HUES48 (cell line): ENCODE measurements at regions not wholly inside any gene's neighbourhood (a gene's known extent, or its start where the extent isn't known, plus 50 kb on each side); places are given as distances from the start of the nearest gene placed in this dataset.

ENCODE experiments used
- H3K27ac ChIP-seq: one replicate; pipeline ENCODE4 v1.7.0; 2013; ENCODE audit warnings: low read depth, low read length, inconsistent platforms
- H3K27me3 ChIP-seq: 2 replicates; pipeline ENCODE4 v1.6.1; 2013; ENCODE audit warnings: mild to moderate bottlenecking, low read length; ENCODE audit not compliant: control insufficient read depth, insufficient read depth
- H3K36me3 ChIP-seq: 2 replicates; pipeline ENCODE4 v1.6.1; 2013; ENCODE audit warnings: low read length; ENCODE audit not compliant: control insufficient read depth, insufficient read depth
- H3K4me1 ChIP-seq: 2 replicates; pipeline ENCODE4 v1.6.1; 2013; ENCODE audit warnings: mild to moderate bottlenecking, low read length; ENCODE audit not compliant: control insufficient read depth, insufficient read depth
- H3K4me3 ChIP-seq: 2 replicates; pipeline ENCODE4 v1.5.1; 2013; ENCODE audit warnings: mild to moderate bottlenecking, low read depth, low read length
- H3K9ac ChIP-seq: 2 replicates; pipeline ENCODE4 v1.6.1; 2013; ENCODE audit warnings: mild to moderate bottlenecking, low read depth, low read length, moderate library complexity
- H3K9me3 ChIP-seq: 2 replicates; pipeline ENCODE4 v1.6.1; 2013; ENCODE audit warnings: low read length; ENCODE audit not compliant: control insufficient read depth, insufficient read depth

- no peak overlapping the region for H3K4me3 ChIP-seq
- no peaks in the 10 kb centered on the region for H3K4me1 ChIP-seq
- no peaks in the 10 kb centered on the region for H3K9me3 ChIP-seq
- H3K27ac ChIP-seq = no peak overlapping the region
- H3K9ac ChIP-seq = no peak overlapping the region
- no peaks in the 10 kb centered on the region for H3K27me3 ChIP-seq
- H3K36me3 ChIP-seq = no peaks in the 10 kb centered on the region
Measured at GRCh38 chr2:13550285-13551231, 833.8 kb downstream of the TRIB2 start.

GRCh38 chr2:13558368-13558767, 841.6 kb downstream of the TRIB2 start:
- no peaks in the 10 kb centered on the region for H3K4me1 ChIP-seq
- H3K4me3 ChIP-seq = no peak overlapping the region
- H3K9me3 ChIP-seq = no peaks in the 10 kb centered on the region

GRCh38 chr2:13560322-13560721, 843.6 kb downstream of the TRIB2 start:
- no peak overlapping the region for H3K27ac ChIP-seq
- H3K9me3 ChIP-seq = no peaks in the 10 kb centered on the region
- no peaks in the 10 kb centered on the region for H3K27me3 ChIP-seq
- no peaks in the 10 kb centered on the region for H3K36me3 ChIP-seq
- no peaks in the 10 kb centered on the region for H3K4me1 ChIP-seq
- H3K4me3 ChIP-seq = no peak overlapping the region
- H3K9ac ChIP-seq = no peak overlapping the region

More at GRCh38 chr2:13558368-13558767, 841.6 kb downstream of the TRIB2 start:
- Histone ChIP-seq H3K27ac (no peak overlapping the region), H3K9ac (no peak overlapping the region), H3K27me3 (no peaks in the 10 kb centered on the region), H3K36me3 (no peaks in the 10 kb centered on the region)

- Histone ChIP-seq H3K36me3 (no peaks in the 10 kb centered on the region), H3K9me3 (no peaks in the 10 kb centered on the region), H3K27ac (no peak overlapping the region), H3K4me1 (no peaks in the 10 kb centered on the region), H3K9ac (no peak overlapping the region), H3K27me3 (no peaks in the 10 kb centered on the region), H3K4me3 (no peak overlapping the region)
Measured at GRCh38 chr2:13572466-13572865, 855.7 kb downstream of the TRIB2 start.

GRCh38 chr2:13574831-13575230, 858.1 kb downstream of the TRIB2 start:
- no peaks in the 10 kb centered on the region for H3K9me3 ChIP-seq
- H3K4me3 ChIP-seq = no peak overlapping the region
- no peak overlapping the region for H3K9ac ChIP-seq
- no peak overlapping the region for H3K27ac ChIP-seq
- H3K36me3 ChIP-seq = no peaks in the 10 kb centered on the region
- no peaks in the 10 kb centered on the region for H3K4me1 ChIP-seq
- no peaks in the 10 kb centered on the region for H3K27me3 ChIP-seq

- H3K4me1 ChIP-seq = no peaks in the 10 kb centered on the region
- H3K4me3 ChIP-seq = no peak overlapping the region
- H3K9ac ChIP-seq = no peak overlapping the region
- H3K9me3 ChIP-seq = no peaks in the 10 kb centered on the region
- no peaks in the 10 kb centered on the region for H3K36me3 ChIP-seq
- no peak overlapping the region for H3K27ac ChIP-seq
- H3K27me3 ChIP-seq = no peaks in the 10 kb centered on the region
Measured at GRCh38 chr2:13576406-13577036, 859.8 kb downstream of the TRIB2 start.

- no peak overlapping the region for H3K4me3 ChIP-seq
Measured at GRCh38 chr2:13578547-13578946, 861.8 kb downstream of the TRIB2 start.

GRCh38 chr2:13581471-13581870, 864.7 kb downstream of the TRIB2 start:
- no peaks in the 10 kb centered on the region for H3K4me1 ChIP-seq
- H3K27ac ChIP-seq = no peak overlapping the region
- H3K4me3 ChIP-seq = no peak overlapping the region
- no peaks in the 10 kb centered on the region for H3K27me3 ChIP-seq
- no peaks in the 10 kb centered on the region for H3K9me3 ChIP-seq
- no peaks in the 10 kb centered on the region for H3K36me3 ChIP-seq
- no peak overlapping the region for H3K9ac ChIP-seq

More at GRCh38 chr2:13578547-13578946, 861.8 kb downstream of the TRIB2 start:
- Histone ChIP-seq H3K4me1 (no peaks in the 10 kb centered on the region), H3K27me3 (no peaks in the 10 kb centered on the region), H3K27ac (no peak overlapping the region), H3K36me3 (no peaks in the 10 kb centered on the region), H3K9ac (no peak overlapping the region), H3K9me3 (no peaks in the 10 kb centered on the region)

GRCh38 chr2:13583609-13584008, 866.9 kb downstream of the TRIB2 start:
- Histone ChIP-seq H3K4me3 (no peak overlapping the region), H3K27ac (no peak overlapping the region), H3K9me3 (no peaks in the 10 kb centered on the region), H3K9ac (no peak overlapping the region), H3K4me1 (no peaks in the 10 kb centered on the region), H3K36me3 (no peaks in the 10 kb centered on the region), H3K27me3 (no peaks in the 10 kb centered on the region)

GRCh38 chr2:13584020-13584419, 867.3 kb downstream of the TRIB2 start:
- Histone ChIP-seq H3K4me1 (no peaks in the 10 kb centered on the region), H3K9ac (no peak overlapping the region), H3K4me3 (no peak overlapping the region), H3K9me3 (no peaks in the 10 kb centered on the region), H3K27me3 (no peaks in the 10 kb centered on the region), H3K27ac (no peak overlapping the region), H3K36me3 (no peaks in the 10 kb centered on the region)

GRCh38 chr2:13585732-13586131, 869.0 kb downstream of the TRIB2 start:
- Histone ChIP-seq H3K27ac (no peak overlapping the region), H3K27me3 (no peaks in the 10 kb centered on the region), H3K36me3 (no peaks in the 10 kb centered on the region), H3K4me1 (no peaks in the 10 kb centered on the region), H3K4me3 (no peak overlapping the region), H3K9ac (no peak overlapping the region), H3K9me3 (no peaks in the 10 kb centered on the region)
